Nephron (organoid): ENCODE measurements at regions not wholly inside any gene's neighbourhood (a gene's known extent, or its start where the extent isn't known, plus 50 kb on each side); places are given as distances from the start of the nearest gene placed in this dataset.
"Not testable (repeated sequence)": the region's sequence is repeated elsewhere in the genome, so short reads cannot be mapped to it uniquely, and the experiment has no call there.

Experiments used
- H3K27ac Mint-ChIP-seq, 3 experiments: 2 replicates each; pipeline ENCODE4 v1.8.0; 2020; ENCODE audit warnings: mixed read lengths in 3 of 3, mild to moderate bottlenecking in 2 of 3, moderate library complexity in 1 of 3
- H3K27me3 Mint-ChIP-seq: 2 replicates; pipeline ENCODE4 v1.8.0; 2021; ENCODE audit warnings: low read depth, mild to moderate bottlenecking, moderate library complexity, mixed read lengths
- H3K36me3 Mint-ChIP-seq: 2 replicates; pipeline ENCODE4 v1.8.0; 2020; ENCODE audit warnings: low read depth, mixed read lengths
- H3K4me1 Mint-ChIP-seq: 2 replicates; pipeline ENCODE4 v1.8.0; 2020; ENCODE audit warnings: mixed read lengths
- H3K4me3 Mint-ChIP-seq, 3 experiments: 2 replicates each; pipeline ENCODE4 v1.8.0; 2020; ENCODE audit warnings: mild to moderate bottlenecking in 3 of 3, mixed read lengths in 3 of 3, moderate library complexity in 2 of 3
- H3K9me3 Mint-ChIP-seq: 2 replicates; pipeline ENCODE4 v1.8.0; 2020; ENCODE audit warnings: mixed read lengths
- TF ChIP-seq, protein P1 (sequence below), 3 experiments: fragments of 200-600 bp; sonication (generic); IDR thresholded peaks; one replicate each; pipeline ENCODE4 v1.5.0; 2021; ENCODE audit warnings: antibody characterized with exemption in 3 of 3; ENCODE audit not compliant: unreplicated experiment in 3 of 3

DNA sequence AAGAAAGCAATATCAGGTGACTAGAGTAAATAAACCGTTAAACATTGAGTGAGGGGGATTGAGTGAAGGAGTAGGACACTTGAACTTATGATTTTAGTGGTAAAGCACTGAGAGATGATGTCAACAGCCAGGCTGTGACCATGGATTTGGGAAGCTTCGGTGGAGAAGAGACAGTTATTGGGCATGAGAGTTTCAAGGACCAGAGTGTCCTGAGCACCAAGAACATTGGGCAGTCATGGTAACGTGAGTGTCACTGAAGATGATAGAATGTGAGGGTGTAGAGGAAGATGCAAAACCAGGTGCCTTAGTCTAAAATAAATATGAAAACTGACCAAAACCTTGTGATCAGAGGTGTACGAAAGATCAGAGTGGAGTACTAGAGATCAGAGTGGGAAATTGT, 248.1 kb downstream of the ASXL3 start:
- TF ChIP-seq, protein P1, sequence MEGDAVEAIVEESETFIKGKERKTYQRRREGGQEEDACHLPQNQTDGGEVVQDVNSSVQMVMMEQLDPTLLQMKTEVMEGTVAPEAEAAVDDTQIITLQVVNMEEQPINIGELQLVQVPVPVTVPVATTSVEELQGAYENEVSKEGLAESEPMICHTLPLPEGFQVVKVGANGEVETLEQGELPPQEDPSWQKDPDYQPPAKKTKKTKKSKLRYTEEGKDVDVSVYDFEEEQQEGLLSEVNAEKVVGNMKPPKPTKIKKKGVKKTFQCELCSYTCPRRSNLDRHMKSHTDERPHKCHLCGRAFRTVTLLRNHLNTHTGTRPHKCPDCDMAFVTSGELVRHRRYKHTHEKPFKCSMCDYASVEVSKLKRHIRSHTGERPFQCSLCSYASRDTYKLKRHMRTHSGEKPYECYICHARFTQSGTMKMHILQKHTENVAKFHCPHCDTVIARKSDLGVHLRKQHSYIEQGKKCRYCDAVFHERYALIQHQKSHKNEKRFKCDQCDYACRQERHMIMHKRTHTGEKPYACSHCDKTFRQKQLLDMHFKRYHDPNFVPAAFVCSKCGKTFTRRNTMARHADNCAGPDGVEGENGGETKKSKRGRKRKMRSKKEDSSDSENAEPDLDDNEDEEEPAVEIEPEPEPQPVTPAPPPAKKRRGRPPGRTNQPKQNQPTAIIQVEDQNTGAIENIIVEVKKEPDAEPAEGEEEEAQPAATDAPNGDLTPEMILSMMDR (IDR thresholded peaks at IDR 0.05; ENCODE audit: unreplicated experiment in 3 of 3) = no peak
- no peak overlapping the region for H3K4me3 Mint-ChIP-seq
- no peaks in the 10 kb centered on the region for H3K36me3 Mint-ChIP-seq
- H3K9me3 Mint-ChIP-seq = no peaks in the 10 kb centered on the region
- no peak overlapping the region for H3K27ac Mint-ChIP-seq
- H3K4me1 Mint-ChIP-seq = no peaks in the 10 kb centered on the region
- peaks cover 4% of the 10 kb centered on the region for H3K27me3 Mint-ChIP-seq

DNA sequence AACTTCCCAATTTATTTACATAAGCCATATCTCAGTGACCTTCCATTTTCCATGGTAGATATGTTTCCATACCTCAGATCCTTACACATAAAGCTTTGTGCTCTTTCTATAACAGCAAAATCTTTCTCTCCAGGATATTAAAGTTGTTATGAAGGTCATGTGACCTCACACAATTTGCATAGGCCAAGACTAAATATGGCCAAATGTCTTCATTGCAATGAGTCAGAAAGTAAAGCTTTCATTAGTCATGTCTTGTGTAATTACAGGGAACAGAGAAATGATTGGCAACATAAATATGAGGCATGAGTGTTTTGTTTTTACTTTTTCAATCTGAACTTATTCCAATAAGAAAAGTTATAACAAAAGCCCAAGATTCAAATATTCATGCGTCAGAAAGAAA, 243.5 kb downstream of the ASXL3 start:
- H3K27me3 Mint-ChIP-seq = peaks cover 4% of the 10 kb centered on the region
- H3K27ac Mint-ChIP-seq = peak overlapping the region in 2 of 3 experiments; percentile 7 to 39
- no peaks in the 10 kb centered on the region for H3K36me3 Mint-ChIP-seq
- TF ChIP-seq, protein P1 (IDR thresholded peaks at IDR 0.05; ENCODE audit: unreplicated experiment in 3 of 3) = no peak
- peak overlapping the region; percentile 57 to 77 (median 76) for H3K4me3 Mint-ChIP-seq
- no peaks in the 10 kb centered on the region for H3K4me1 Mint-ChIP-seq
- H3K9me3 Mint-ChIP-seq = peaks cover 4% of the 10 kb centered on the region

DNA sequence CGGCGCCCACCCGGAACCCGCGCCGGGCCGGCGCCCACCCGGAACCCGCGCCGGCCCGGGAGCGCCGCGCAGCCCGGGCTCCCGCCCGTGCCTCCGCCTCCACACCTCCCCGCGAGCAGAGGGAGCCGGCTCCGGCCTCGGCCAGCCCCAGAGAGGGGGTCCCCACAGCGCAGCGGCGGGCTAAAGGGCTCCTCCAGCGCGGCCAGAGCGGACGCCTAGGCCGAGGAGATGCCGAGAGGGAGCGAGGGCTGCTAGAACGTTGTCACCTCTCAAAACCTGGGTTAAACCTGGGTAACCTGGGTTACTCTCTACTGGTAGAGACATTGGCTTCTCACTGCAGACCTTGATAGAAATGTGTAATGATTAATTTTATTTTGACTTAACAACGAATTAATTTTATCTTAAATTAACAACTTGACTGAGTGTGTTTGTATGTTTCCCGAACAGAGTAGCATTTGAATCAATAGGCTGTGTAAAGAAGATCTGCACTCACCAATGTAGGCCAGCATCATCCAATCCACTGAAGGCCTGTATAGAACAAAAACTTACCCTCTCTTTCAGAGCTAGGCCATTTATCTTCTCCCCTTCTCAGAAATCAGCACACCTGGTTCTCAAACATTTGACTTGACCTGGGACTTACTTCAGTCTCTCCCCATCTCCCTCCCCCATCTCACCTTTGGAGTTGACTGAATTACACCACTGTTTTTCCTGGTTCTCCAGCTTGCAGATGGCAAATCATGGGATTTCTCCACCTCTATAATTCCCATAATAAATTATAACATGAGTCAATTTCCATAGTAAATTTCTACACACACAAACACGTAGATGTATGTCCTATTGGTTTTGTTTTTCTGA, 242.7 kb downstream of the ASXL3 start:
- Mint-ChIP-seq H3K4me3 (peak overlapping the region; percentile 76 to 83 (median 82)), H3K36me3 (no peaks in the 10 kb centered on the region), H3K4me1 (no peaks in the 10 kb centered on the region), H3K27me3 (peaks cover 4% of the 10 kb centered on the region), H3K27ac (peak overlapping the region; percentile 39 to 60 (median 40)), H3K9me3 (peaks cover 4% of the 10 kb centered on the region)
- TF ChIP-seq, protein P1 (IDR thresholded peaks at IDR 0.05; ENCODE audit: unreplicated experiment in 3 of 3) = no peak

DNA sequence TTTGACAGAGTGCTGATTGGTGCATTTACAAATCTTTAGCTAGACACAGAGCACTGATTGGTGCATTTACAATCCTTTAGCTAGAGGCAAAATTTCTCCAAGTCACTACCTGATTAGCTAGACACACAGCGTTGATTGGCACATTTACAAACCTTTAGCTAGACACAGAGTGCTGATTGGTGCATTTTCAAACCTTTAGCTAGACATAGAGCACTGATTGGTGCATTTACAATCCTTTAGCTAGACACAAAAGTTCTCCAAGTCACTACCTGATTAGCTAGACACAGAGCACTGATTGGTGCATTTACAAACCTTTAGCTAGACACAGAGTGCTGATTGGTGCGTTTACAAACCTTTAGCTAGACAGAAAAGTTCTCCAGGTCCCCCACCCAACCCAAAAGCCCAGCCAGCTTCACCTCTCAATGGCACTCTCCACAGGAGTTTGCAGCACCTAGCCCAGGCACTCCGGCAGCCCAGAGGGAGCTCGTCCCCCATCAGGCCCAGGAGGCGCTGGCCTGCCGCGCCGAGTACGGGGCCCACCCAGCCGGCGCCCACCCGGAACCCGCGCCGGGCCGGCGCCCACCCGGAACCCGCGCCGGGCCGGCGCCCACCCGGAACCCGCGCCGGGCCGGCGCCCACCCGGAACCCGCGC, 241.8 kb downstream of the ASXL3 start:
- H3K9me3 Mint-ChIP-seq, H3K36me3 Mint-ChIP-seq, H3K27me3 Mint-ChIP-seq, H3K4me1 Mint-ChIP-seq: not testable (repeated sequence)
- peak overlapping the region; percentile 80 to 88 (median 88) for H3K4me3 Mint-ChIP-seq
- H3K27ac Mint-ChIP-seq = peak overlapping the region; percentile 78 to 91 (median 78)

DNA sequence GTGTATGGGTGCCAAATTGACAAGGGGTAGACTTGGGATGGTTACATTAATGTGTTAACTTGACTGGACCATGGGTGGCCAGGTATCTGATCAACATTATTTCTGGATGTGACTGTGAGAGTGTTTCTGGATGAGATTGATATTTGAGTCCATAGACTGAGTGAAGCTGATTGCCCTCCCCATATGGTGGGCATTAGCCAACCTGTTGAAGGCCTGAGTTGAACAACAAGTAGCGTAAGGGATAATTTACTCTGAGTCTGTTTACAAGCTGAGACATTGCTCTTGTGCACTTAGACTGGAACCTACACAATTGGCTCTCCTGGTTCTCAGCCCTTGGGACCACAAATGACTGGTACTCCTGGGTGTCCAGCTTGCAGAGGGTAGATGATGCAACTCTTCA, 240.1 kb downstream of the ASXL3 start:
- H3K27me3 Mint-ChIP-seq = no peaks in the 10 kb centered on the region
- TF ChIP-seq, protein P1 (IDR thresholded peaks at IDR 0.05; ENCODE audit: unreplicated experiment in 3 of 3) = no peak
- peaks cover 15% of the 10 kb centered on the region for H3K4me1 Mint-ChIP-seq
- no peak overlapping the region for H3K27ac Mint-ChIP-seq
- H3K9me3 Mint-ChIP-seq = peaks cover 4% of the 10 kb centered on the region
- H3K4me3 Mint-ChIP-seq = peak overlapping the region in 1 of 3 experiments; percentile 38
- no peaks in the 10 kb centered on the region for H3K36me3 Mint-ChIP-seq

DNA sequence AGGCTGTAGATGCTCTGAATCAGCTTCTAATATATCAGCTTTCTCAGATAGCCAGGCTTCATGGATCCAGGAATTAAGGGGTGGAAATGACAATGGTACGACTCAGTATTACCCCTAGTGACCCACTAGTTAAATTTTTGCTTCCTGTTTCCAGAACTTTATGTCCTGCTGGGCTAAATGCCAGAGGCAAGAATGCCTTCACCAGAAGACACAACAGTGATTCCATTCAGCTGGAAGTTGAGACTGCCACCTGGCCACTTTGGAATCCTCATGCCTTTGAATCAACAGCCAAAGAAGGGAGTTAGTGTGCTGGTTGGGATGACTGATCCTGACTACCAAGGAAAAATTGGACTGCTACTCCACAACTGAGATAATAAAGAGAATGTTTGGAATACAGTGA, 239.1 kb downstream of the ASXL3 start:
- H3K36me3 Mint-ChIP-seq = no peaks in the 10 kb centered on the region
- no peaks in the 10 kb centered on the region for H3K27me3 Mint-ChIP-seq
- peak overlapping the region in 1 of 3 experiments; percentile 31 for H3K4me3 Mint-ChIP-seq
- no peak overlapping the region for H3K27ac Mint-ChIP-seq
- H3K9me3 Mint-ChIP-seq = peaks cover 4% of the 10 kb centered on the region
- TF ChIP-seq, protein P1 (IDR thresholded peaks at IDR 0.05; ENCODE audit: unreplicated experiment in 3 of 3) = no peak
- peaks cover 15% of the 10 kb centered on the region for H3K4me1 Mint-ChIP-seq
